Nephron progenitor cell (in vitro differentiated cells): ENCODE measurements at regions not wholly inside any gene's neighbourhood (a gene's known extent, or its start where the extent isn't known, plus 50 kb on each side); places are given as distances from the start of the nearest gene placed in this dataset.

ENCODE experiments used
- DNase-seq: peaks from one replicate; pipeline ENCODE4 v3.0.0; 2021
- H3K27ac Mint-ChIP-seq: 2 replicates; pipeline ENCODE4 v1.8.0; 2021; ENCODE audit warnings: mild to moderate bottlenecking, moderate library complexity, mixed read lengths
- H3K27me3 Mint-ChIP-seq: 2 replicates; pipeline ENCODE4 v1.8.0; 2021; ENCODE audit warnings: mild to moderate bottlenecking, low read depth, mixed read lengths; ENCODE audit not compliant: poor library complexity
- H3K36me3 Mint-ChIP-seq: 2 replicates; pipeline ENCODE4 v1.8.0; 2021; ENCODE audit warnings: low read depth, mixed read lengths
- H3K4me1 Mint-ChIP-seq: 2 replicates; pipeline ENCODE4 v1.8.0; 2021; ENCODE audit warnings: mixed read lengths
- H3K4me3 Mint-ChIP-seq: 2 replicates; pipeline ENCODE4 v1.8.0; 2021; ENCODE audit warnings: mild to moderate bottlenecking, moderate library complexity, mixed read lengths
- H3K9me3 Mint-ChIP-seq: 2 replicates; pipeline ENCODE4 v1.8.0; 2021; ENCODE audit warnings: mild to moderate bottlenecking, moderate library complexity, mixed read lengths
- CTCF ChIP-seq: fragments of 200-600 bp; sonication (generic); IDR thresholded peaks from 2 replicates; pipeline ENCODE4 v1.5.0; 2021; ENCODE audit warnings: antibody characterized with exemption

DNA sequence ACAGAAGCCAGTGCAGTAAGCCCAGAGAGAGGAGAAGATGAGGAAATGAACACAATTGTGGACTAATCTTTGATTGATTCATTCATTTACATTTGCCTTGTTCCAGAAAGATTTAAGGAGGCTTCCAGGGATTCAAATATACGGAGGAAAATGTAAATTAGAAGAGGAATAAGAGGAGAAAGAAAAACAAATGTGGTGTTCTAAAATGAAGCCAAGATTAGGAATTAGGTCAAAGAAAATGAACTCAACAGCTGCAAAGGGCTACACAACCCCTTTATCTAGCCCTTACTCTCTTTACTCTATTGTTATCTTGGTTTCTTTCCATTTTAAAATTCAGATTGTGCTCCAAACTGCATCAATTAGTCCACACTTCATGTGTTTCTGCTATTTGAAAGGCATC, 196.8 kb downstream of the SPATA18 start:
- Mint-ChIP-seq H3K9me3 (peaks cover 20% of the 10 kb centered on the region), H3K4me3 (no peak overlapping the region), H3K27ac (no peak overlapping the region), H3K36me3 (peaks cover 7% of the 10 kb centered on the region), H3K27me3 (no peaks in the 10 kb centered on the region), H3K4me1 (peaks cover 38% of the 10 kb centered on the region)
- DNase-seq, result no peak
- TF ChIP-seq CTCF, result no peak

DNA sequence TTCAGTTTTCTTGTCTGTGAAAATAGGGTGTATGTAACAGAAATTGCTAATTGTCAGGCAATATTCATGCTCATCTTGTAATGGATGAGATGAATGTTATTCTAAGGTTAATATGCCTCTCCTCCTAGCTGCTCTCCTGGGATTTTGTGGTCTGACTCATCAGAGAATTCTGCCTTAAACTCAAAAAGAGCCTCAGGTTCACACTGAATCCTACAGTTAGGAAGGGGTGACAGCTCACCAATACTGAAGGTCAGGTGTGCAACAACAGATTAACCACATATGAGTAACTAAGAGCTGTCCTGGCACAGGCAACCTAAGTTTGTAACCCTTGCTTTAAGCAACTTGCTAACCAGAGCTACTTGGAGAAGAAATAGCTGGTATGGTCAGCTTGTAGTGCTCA, 197.7 kb downstream of the SPATA18 start:
- Mint-ChIP-seq H3K9me3 (peaks cover 29% of the 10 kb centered on the region), H3K4me3 (no peak overlapping the region), H3K4me1 (peaks cover 38% of the 10 kb centered on the region), H3K27me3 (no peaks in the 10 kb centered on the region), H3K27ac (no peak overlapping the region), H3K36me3 (peaks cover 7% of the 10 kb centered on the region)
- no peak for DNase-seq
- TF ChIP-seq CTCF, result no peak

- H3K4me1 Mint-ChIP-seq, result peaks cover 30% of the 10 kb centered on the region
- no peak overlapping the region for H3K4me3 Mint-ChIP-seq
These were observed 198.5 kb downstream of the SPATA18 start for GRCh38 chr4:52249581-52249980.

DNA sequence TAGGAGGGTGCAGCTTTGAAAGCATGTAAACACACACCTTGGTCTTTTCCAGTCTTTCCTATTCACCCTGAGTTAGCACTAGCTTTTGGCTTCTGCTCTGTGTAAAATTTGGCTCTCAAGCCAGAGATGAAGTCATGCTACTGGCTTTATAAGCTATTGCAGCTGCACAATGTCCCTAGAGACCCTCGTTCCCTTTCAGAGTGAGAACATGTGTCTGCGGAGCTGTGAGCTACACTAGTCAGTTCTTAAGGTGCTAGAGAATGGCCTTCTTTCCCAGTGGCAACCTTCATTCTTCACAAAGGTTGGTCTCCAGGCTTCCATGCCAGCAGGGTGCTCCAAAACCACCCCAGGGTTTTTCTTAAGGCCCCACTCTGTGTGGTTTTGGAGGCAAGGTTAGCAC, 199.1 kb downstream of the SPATA18 start:
- Mint-ChIP-seq H3K27me3 (no peaks in the 10 kb centered on the region), H3K36me3 (peaks cover 7% of the 10 kb centered on the region), H3K27ac (no peak overlapping the region), H3K9me3 (peaks cover 30% of the 10 kb centered on the region), H3K4me3 (no peak overlapping the region), H3K4me1 (peaks cover 25% of the 10 kb centered on the region)
- no peak for DNase-seq
- no peak for TF ChIP-seq CTCF

More at GRCh38 chr4:52249581-52249980, 198.5 kb downstream of the SPATA18 start:
- Mint-ChIP-seq H3K36me3 (peaks cover 7% of the 10 kb centered on the region), H3K27ac (no peak overlapping the region), H3K9me3 (peaks cover 30% of the 10 kb centered on the region), H3K27me3 (no peaks in the 10 kb centered on the region)
- no peak for DNase-seq
- no peak for TF ChIP-seq CTCF

GRCh38 chr4:52251864-52252263, 200.8 kb downstream of the SPATA18 start:
- DNase-seq, result no peak
- TF ChIP-seq CTCF, result no peak
- no peak overlapping the region for H3K4me3 Mint-ChIP-seq

DNA sequence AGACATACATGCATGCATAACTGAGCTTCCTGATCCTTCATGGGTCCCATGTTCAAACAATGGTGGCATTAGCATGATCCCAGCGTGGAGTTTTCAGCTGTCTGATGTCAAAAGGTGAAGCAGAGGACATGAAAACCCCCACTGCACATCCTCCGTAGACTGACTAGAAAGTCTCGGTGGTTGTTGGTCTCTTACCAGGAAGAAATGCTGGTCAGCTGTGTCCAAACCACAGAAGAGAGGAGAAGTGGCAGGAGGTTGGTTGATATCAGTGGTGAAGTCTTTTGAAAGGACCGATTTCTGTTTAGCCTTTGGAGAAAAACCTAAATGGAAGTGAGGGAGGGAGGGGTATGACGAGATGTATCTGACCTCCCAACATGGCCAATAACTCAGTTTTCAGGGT, 201.9 kb downstream of the SPATA18 start:
- peaks cover 20% of the 10 kb centered on the region for H3K4me1 Mint-ChIP-seq
- peaks cover 7% of the 10 kb centered on the region for H3K36me3 Mint-ChIP-seq
- no peak for TF ChIP-seq CTCF
- H3K9me3 Mint-ChIP-seq, result peaks cover 30% of the 10 kb centered on the region
- peaks cover 5% of the 10 kb centered on the region for H3K27me3 Mint-ChIP-seq
- DNase-seq, result no peak
- H3K4me3 Mint-ChIP-seq, result no peak overlapping the region
- H3K27ac Mint-ChIP-seq, result no peak overlapping the region

More at GRCh38 chr4:52251864-52252263, 200.8 kb downstream of the SPATA18 start:
- H3K9me3 Mint-ChIP-seq, result peaks cover 30% of the 10 kb centered on the region
- peaks cover 22% of the 10 kb centered on the region for H3K4me1 Mint-ChIP-seq
- H3K27ac Mint-ChIP-seq, result no peak overlapping the region
- H3K27me3 Mint-ChIP-seq, result no peaks in the 10 kb centered on the region
- H3K36me3 Mint-ChIP-seq, result peaks cover 7% of the 10 kb centered on the region
